ENCODE measurements at regions not wholly inside any gene's neighbourhood (a gene's known extent, or its start where the extent isn't known, plus 50 kb on each side); places are given as distances from the start of the nearest gene placed in this dataset.

GRCh38 chr3:118472586-118472985, 562.1 kb downstream of the IGSF11 start:
- Histone ChIP-seq H3K4me1 (ENCODE audit: control insufficient read depth, insufficient read depth, low read length) (no peaks in the 10 kb centered on the region), H3K27ac (ENCODE audit: low read depth, low read length) (no peak overlapping the region), H3K9ac (ENCODE audit: extremely low read depth, low read length, poor library complexity, severe bottlenecking) (no peak overlapping the region), H3K4me3 (ENCODE audit: low read length) (no peak overlapping the region), H3K36me3 (ENCODE audit: control insufficient read depth, insufficient read depth, low read length) (no peaks in the 10 kb centered on the region), H3K27me3 (ENCODE audit: control insufficient read depth, insufficient read depth, low read length, poor library complexity, severe bottlenecking) (no peaks in the 10 kb centered on the region), H3K9me3 (ENCODE audit: control insufficient read depth, low read length) (no peaks in the 10 kb centered on the region)
- Mint-ChIP-seq H3K36me3 (ENCODE audit: low read depth) (no peaks in the 10 kb centered on the region), H3K4me3 (no peak overlapping the region), H3K27me3 (ENCODE audit: insufficient read depth) (no peaks in the 10 kb centered on the region), H3K4me1 (peaks cover 9% of the 10 kb centered on the region), H3K27ac (no peak overlapping the region), H3K9me3 (no peaks in the 10 kb centered on the region)
- TF ChIP-seq, protein P1, sequence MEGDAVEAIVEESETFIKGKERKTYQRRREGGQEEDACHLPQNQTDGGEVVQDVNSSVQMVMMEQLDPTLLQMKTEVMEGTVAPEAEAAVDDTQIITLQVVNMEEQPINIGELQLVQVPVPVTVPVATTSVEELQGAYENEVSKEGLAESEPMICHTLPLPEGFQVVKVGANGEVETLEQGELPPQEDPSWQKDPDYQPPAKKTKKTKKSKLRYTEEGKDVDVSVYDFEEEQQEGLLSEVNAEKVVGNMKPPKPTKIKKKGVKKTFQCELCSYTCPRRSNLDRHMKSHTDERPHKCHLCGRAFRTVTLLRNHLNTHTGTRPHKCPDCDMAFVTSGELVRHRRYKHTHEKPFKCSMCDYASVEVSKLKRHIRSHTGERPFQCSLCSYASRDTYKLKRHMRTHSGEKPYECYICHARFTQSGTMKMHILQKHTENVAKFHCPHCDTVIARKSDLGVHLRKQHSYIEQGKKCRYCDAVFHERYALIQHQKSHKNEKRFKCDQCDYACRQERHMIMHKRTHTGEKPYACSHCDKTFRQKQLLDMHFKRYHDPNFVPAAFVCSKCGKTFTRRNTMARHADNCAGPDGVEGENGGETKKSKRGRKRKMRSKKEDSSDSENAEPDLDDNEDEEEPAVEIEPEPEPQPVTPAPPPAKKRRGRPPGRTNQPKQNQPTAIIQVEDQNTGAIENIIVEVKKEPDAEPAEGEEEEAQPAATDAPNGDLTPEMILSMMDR (conservative IDR thresholded peaks at IDR 0.05) = no peak
- WGBS, 2 experiments (ENCODE audit: insufficient coverage in 1 of 2, insufficient read length in 1 of 2) = 83 to 88% methylated on average over 1 of the region's 1 CpG
- no peak for DNase-seq

- H3K9me3 ChIP-seq (ENCODE audit: control insufficient read depth, low read length) = no peaks in the 10 kb centered on the region
- no peak overlapping the region for H3K27ac ChIP-seq (ENCODE audit: low read depth, low read length)
- no peak overlapping the region for H3K9ac ChIP-seq (ENCODE audit: extremely low read depth, low read length, poor library complexity, severe bottlenecking)
- no peak overlapping the region for H3K27ac Mint-ChIP-seq
- no peaks in the 10 kb centered on the region for H3K36me3 Mint-ChIP-seq (ENCODE audit: low read depth)
- H3K27me3 ChIP-seq (ENCODE audit: control insufficient read depth, insufficient read depth, low read length, poor library complexity, severe bottlenecking) = no peaks in the 10 kb centered on the region
- no peak overlapping the region for H3K4me3 Mint-ChIP-seq
- TF ChIP-seq, protein P1 (conservative IDR thresholded peaks at IDR 0.05) = no peak
- H3K36me3 ChIP-seq (ENCODE audit: control insufficient read depth, insufficient read depth, low read length) = no peaks in the 10 kb centered on the region
- no peak overlapping the region for H3K4me3 ChIP-seq (ENCODE audit: low read length)
- peaks cover 15% of the 10 kb centered on the region for H3K4me1 Mint-ChIP-seq
- H3K27me3 Mint-ChIP-seq (ENCODE audit: insufficient read depth) = no peaks in the 10 kb centered on the region
- DNase-seq = no peak
- H3K4me1 ChIP-seq (ENCODE audit: control insufficient read depth, insufficient read depth, low read length) = peaks cover 3% of the 10 kb centered on the region
- H3K9me3 Mint-ChIP-seq = no peaks in the 10 kb centered on the region
These were observed 561.3 kb downstream of the IGSF11 start for GRCh38 chr3:118473343-118473742.

DNA sequence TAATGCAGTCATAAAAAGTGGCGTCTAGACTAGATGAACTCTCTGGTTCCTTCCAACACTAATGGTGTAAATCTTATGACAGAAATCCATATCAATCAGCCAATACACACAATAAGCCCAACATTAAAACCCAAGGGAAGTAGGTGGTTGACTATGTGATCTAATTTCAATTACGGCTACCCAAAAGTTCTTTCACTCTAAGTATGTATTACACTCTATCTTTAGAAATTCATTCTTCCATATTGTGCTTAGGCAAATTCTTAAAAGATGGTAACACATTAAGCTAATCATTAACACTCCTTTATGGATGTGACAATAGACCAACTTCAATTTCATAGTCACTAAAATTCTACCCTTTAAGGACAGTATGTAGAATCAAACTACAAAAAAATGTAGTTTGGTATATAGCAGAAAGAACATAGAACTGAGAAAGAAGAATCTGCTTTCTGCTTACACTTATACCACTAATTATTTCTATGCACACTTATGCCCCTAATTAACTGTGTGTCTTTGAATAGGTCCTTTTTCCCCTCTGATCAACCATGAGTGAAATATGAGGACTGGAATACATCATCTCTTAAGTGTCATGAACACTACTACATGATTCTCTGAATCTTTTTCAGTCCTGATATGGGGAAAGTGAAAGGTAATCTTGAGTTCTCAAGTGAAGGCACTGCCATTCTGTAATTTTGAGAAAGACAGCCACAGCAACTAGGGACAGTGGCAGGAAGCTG, 557.6 kb downstream of the IGSF11 start:
- Histone ChIP-seq H3K27ac (ENCODE audit: low read depth, low read length) (no peak overlapping the region), H3K9me3 (ENCODE audit: control insufficient read depth, low read length) (no peaks in the 10 kb centered on the region), H3K4me1 (ENCODE audit: control insufficient read depth, insufficient read depth, low read length) (peaks cover 3% of the 10 kb centered on the region), H3K9ac (ENCODE audit: extremely low read depth, low read length, poor library complexity, severe bottlenecking) (no peak overlapping the region), H3K4me3 (ENCODE audit: low read length) (no peak overlapping the region), H3K27me3 (ENCODE audit: control insufficient read depth, insufficient read depth, low read length, poor library complexity, severe bottlenecking) (no peaks in the 10 kb centered on the region), H3K36me3 (ENCODE audit: control insufficient read depth, insufficient read depth, low read length) (no peaks in the 10 kb centered on the region)
- 90 to 94% methylated on average over 2 of the region's 2 CpGs for WGBS, 2 experiments (ENCODE audit: insufficient coverage in 1 of 2, insufficient read length in 1 of 2)
- H3K27me3 Mint-ChIP-seq (ENCODE audit: insufficient read depth) = no peaks in the 10 kb centered on the region
- no peak for DNase-seq
- no peaks in the 10 kb centered on the region for H3K9me3 Mint-ChIP-seq
- TF ChIP-seq, protein P1 (conservative IDR thresholded peaks at IDR 0.05) = no peak
- no peaks in the 10 kb centered on the region for H3K36me3 Mint-ChIP-seq (ENCODE audit: low read depth)
- H3K27ac Mint-ChIP-seq = no peak overlapping the region
- H3K4me1 Mint-ChIP-seq = peaks cover 21% of the 10 kb centered on the region
- H3K4me3 Mint-ChIP-seq = no peak overlapping the region

All from endodermal cell (in vitro differentiated cells).